ENCODE measurements at regions not wholly inside any gene's neighbourhood (a gene's known extent, or its start where the extent isn't known, plus 50 kb on each side); places are given as distances from the start of the nearest gene placed in this dataset.

DNA sequence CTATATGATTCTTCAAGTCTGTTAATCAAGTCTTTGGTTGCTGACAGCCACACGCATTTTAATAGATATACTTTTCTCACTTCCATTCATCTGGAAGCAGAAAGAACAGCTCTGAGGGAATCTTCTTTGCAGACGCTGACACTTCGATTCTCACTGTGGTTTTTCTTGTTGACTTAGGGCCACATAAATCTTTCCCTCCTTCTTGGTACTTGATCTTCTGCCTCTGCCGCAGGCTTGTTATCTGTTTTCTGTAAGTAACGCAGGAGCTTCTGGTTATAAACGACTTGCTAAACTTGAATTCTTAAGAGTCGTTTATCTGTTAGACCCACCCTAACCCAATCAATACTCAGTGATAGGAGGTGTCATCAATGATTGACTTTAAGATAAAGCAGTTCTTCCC is 268.8 kb upstream of the SULF2 start (continued):
- TF ChIP-seq, protein P1, sequence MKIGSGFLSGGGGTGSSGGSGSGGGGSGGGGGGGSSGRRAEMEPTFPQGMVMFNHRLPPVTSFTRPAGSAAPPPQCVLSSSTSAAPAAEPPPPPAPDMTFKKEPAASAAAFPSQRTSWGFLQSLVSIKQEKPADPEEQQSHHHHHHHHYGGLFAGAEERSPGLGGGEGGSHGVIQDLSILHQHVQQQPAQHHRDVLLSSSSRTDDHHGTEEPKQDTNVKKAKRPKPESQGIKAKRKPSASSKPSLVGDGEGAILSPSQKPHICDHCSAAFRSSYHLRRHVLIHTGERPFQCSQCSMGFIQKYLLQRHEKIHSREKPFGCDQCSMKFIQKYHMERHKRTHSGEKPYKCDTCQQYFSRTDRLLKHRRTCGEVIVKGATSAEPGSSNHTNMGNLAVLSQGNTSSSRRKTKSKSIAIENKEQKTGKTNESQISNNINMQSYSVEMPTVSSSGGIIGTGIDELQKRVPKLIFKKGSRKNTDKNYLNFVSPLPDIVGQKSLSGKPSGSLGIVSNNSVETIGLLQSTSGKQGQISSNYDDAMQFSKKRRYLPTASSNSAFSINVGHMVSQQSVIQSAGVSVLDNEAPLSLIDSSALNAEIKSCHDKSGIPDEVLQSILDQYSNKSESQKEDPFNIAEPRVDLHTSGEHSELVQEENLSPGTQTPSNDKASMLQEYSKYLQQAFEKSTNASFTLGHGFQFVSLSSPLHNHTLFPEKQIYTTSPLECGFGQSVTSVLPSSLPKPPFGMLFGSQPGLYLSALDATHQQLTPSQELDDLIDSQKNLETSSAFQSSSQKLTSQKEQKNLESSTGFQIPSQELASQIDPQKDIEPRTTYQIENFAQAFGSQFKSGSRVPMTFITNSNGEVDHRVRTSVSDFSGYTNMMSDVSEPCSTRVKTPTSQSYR (CRISPR knock-in tag; IDR thresholded peaks at IDR 0.05), result no peak
- TF ChIP-seq, protein P2, sequence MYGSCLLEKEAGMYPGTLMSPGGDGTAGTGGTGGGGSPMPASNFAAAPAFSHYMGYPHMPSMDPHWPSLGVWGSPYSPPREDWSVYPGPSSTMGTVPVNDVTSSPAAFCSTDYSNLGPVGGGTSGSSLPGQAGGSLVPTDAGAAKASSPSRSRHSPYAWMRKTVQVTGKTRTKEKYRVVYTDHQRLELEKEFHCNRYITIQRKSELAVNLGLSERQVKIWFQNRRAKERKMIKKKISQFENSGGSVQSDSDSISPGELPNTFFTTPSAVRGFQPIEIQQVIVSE (CRISPR knock-in tag; IDR thresholded peaks at IDR 0.05; ENCODE audit: borderline replicate concordance), result no peak
- TF ChIP-seq MYBL2 (CRISPR knock-in tag; IDR thresholded peaks at IDR 0.05), result no peak
- TF ChIP-seq, protein P3, sequence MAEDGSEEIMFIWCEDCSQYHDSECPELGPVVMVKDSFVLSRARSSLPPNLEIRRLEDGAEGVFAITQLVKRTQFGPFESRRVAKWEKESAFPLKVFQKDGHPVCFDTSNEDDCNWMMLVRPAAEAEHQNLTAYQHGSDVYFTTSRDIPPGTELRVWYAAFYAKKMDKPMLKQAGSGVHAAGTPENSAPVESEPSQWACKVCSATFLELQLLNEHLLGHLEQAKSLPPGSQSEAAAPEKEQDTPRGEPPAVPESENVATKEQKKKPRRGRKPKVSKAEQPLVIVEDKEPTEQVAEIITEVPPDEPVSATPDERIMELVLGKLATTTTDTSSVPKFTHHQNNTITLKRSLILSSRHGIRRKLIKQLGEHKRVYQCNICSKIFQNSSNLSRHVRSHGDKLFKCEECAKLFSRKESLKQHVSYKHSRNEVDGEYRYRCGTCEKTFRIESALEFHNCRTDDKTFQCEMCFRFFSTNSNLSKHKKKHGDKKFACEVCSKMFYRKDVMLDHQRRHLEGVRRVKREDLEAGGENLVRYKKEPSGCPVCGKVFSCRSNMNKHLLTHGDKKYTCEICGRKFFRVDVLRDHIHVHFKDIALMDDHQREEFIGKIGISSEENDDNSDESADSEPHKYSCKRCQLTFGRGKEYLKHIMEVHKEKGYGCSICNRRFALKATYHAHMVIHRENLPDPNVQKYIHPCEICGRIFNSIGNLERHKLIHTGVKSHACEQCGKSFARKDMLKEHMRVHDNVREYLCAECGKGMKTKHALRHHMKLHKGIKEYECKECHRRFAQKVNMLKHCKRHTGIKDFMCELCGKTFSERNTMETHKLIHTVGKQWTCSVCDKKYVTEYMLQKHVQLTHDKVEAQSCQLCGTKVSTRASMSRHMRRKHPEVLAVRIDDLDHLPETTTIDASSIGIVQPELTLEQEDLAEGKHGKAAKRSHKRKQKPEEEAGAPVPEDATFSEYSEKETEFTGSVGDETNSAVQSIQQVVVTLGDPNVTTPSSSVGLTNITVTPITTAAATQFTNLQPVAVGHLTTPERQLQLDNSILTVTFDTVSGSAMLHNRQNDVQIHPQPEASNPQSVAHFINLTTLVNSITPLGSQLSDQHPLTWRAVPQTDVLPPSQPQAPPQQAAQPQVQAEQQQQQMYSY (CRISPR knock-in tag; IDR thresholded peaks at IDR 0.05), result no peak
- no peak for TF ChIP-seq GRHL2 (CRISPR knock-in tag; IDR thresholded peaks at IDR 0.05; ENCODE audit: insufficient replicate concordance, severe bottlenecking)
- TF ChIP-seq, protein P4, sequence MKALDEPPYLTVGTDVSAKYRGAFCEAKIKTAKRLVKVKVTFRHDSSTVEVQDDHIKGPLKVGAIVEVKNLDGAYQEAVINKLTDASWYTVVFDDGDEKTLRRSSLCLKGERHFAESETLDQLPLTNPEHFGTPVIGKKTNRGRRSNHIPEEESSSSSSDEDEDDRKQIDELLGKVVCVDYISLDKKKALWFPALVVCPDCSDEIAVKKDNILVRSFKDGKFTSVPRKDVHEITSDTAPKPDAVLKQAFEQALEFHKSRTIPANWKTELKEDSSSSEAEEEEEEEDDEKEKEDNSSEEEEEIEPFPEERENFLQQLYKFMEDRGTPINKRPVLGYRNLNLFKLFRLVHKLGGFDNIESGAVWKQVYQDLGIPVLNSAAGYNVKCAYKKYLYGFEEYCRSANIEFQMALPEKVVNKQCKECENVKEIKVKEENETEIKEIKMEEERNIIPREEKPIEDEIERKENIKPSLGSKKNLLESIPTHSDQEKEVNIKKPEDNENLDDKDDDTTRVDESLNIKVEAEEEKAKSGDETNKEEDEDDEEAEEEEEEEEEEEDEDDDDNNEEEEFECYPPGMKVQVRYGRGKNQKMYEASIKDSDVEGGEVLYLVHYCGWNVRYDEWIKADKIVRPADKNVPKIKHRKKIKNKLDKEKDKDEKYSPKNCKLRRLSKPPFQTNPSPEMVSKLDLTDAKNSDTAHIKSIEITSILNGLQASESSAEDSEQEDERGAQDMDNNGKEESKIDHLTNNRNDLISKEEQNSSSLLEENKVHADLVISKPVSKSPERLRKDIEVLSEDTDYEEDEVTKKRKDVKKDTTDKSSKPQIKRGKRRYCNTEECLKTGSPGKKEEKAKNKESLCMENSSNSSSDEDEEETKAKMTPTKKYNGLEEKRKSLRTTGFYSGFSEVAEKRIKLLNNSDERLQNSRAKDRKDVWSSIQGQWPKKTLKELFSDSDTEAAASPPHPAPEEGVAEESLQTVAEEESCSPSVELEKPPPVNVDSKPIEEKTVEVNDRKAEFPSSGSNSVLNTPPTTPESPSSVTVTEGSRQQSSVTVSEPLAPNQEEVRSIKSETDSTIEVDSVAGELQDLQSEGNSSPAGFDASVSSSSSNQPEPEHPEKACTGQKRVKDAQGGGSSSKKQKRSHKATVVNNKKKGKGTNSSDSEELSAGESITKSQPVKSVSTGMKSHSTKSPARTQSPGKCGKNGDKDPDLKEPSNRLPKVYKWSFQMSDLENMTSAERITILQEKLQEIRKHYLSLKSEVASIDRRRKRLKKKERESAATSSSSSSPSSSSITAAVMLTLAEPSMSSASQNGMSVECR (CRISPR knock-in tag; IDR thresholded peaks at IDR 0.05; ENCODE audit: borderline replicate concordance), result no peak
- TF ChIP-seq, protein P5, sequence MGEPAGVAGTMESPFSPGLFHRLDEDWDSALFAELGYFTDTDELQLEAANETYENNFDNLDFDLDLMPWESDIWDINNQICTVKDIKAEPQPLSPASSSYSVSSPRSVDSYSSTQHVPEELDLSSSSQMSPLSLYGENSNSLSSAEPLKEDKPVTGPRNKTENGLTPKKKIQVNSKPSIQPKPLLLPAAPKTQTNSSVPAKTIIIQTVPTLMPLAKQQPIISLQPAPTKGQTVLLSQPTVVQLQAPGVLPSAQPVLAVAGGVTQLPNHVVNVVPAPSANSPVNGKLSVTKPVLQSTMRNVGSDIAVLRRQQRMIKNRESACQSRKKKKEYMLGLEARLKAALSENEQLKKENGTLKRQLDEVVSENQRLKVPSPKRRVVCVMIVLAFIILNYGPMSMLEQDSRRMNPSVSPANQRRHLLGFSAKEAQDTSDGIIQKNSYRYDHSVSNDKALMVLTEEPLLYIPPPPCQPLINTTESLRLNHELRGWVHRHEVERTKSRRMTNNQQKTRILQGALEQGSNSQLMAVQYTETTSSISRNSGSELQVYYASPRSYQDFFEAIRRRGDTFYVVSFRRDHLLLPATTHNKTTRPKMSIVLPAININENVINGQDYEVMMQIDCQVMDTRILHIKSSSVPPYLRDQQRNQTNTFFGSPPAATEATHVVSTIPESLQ (CRISPR knock-in tag; IDR thresholded peaks at IDR 0.05), result no peak
- TF ChIP-seq HMGA2 (CRISPR knock-in tag; IDR thresholded peaks at IDR 0.05), result no peak
- no peak for TF ChIP-seq SP1 (CRISPR knock-in tag; conservative IDR thresholded peaks at IDR 0.05)
- TF ChIP-seq, protein P6, sequence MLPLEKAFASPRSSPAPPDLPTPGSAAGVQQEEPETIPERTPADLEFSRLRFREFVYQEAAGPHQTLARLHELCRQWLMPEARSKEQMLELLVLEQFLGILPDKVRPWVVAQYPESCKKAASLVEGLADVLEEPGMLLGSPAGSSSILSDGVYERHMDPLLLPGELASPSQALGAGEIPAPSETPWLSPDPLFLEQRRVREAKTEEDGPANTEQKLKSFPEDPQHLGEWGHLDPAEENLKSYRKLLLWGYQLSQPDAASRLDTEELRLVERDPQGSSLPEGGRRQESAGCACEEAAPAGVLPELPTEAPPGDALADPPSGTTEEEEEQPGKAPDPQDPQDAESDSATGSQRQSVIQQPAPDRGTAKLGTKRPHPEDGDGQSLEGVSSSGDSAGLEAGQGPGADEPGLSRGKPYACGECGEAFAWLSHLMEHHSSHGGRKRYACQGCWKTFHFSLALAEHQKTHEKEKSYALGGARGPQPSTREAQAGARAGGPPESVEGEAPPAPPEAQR (CRISPR knock-in tag; IDR thresholded peaks at IDR 0.05), result no peak
- no peak for TF ChIP-seq FOXK1 (CRISPR knock-in tag; IDR thresholded peaks at IDR 0.05)
